GOT3 (cell line): ENCODE measurements at regions not wholly inside any gene's neighbourhood (a gene's known extent, or its start where the extent isn't known, plus 50 kb on each side); places are given as distances from the start of the nearest gene placed in this dataset.

ENCODE experiments used
- DNase-seq: peaks from one replicate; lab custom pipeline; 2025; ENCODE audit warnings: mixed read lengths; lab: John Stamatoyannopoulos, UW

DNA sequence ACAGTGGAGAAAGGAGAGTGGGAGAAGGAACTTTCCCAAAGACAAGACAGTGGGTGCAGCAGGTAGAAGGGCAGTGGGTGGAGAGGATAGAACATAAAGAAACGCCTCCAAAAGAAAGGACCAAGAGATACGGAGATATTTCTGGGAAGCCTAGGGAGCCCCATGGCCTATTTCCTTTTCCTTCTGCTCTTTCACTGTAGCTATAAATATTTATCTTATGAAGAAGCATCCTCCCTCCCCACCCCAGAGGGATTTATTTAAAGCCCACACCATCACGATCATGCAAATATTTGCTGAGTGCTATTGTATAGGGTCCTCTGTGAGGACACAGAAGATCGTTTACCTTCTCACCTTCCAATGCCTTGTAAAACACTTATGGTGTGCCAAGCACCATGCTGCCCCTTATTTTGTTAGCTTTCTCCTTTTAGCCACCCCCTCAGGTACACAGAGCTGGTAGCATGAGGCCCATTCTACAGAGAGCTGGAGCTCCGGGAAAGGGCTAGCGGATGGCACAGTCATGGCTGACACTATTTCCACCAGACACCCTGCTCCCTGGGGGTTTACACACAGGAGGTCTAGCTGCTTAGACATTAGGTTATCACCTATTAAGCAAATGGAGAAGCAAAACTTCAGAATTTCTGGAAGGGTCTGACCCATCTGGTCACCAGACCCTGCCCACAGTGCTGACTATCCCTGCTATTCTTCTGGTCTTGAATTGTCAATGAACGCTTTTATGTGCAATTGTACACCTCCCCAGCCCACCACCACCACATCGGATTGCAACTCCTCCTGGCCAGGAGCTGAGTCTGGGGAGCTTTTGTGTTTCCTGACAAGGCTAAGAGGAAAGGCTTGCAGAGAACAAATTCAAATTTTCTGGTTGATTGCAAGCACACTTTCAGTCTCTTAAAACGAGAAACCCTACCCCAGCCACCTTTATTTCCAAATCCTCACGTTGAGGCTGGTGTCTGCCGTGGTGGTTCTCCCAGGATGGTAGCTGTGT lies 91.8 kb upstream of the KLF7 start:
- DNase-seq: no peak

DNA sequence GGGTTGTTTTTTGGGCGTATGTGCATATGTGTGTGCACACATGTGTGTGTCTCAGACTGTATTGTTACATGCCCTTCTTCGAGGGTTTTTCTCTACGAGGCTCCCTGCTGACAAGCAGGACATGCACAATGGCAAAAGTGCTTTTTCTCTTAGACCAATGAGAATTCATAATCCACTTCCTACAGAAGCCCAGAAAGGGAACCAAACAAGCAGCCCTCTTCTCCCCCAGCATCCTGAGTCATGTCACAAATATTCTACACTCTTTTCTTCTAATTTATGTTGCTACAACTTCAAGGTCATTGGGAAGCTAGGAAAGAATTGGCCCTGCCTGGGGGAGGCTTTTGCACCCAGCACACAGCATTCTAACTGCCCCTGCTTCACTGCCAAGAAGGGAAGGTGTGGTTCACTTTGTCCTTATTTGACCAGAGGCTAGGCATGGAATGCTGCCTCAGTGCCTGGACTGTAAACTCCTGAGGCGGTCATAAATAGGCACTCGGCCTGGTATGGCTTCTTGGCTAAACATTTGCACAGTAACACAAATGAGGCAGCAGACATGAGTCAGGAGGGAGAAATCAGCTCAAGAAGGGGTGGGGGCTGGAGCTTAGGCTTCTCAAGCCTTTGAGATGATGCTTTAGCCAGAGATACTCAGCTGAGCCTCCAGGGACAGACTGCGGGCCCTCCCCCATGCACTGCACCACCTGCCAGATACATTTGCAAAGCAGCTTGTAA lies 92.7 kb upstream of the KLF7 start:
- peak; percentile 48 for DNase-seq

DNA sequence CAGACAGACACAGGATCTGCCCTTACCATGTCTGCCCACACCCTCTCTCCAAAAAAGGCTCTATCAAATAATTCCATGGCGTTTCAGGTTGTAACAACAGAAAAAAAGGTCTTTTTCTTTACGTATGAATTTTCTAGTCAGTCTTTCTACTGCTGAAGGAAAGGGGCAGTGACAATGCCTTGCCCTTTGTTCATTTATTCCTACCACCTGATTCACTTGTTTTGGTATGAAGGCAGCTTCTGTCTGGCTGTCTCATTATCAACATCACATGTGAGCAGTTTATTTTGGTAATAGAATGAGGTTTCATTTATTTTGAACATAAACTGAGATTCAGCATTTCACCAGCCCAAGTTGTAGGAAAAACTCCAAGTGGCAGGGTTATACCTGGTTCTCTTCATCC lies 94.3 kb upstream of the KLF7 start:
- DNase-seq: no peak

- no peak for DNase-seq
Observed at GRCh38 chr2:207260947-207261346, 95.2 kb upstream of the KLF7 start.

- DNase-seq: no peak
Observed at GRCh38 chr2:207264310-207264709, 98.6 kb upstream of the KLF7 start.

- DNase-seq: no peak
Observed at GRCh38 chr2:207265332-207265731, 99.6 kb upstream of the KLF7 start.

GRCh38 chr2:207265869-207266268 lies 100.1 kb upstream of the KLF7 start:
- DNase-seq: no peak

GRCh38 chr2:207266648-207267047 lies 100.9 kb upstream of the KLF7 start:
- DNase-seq: no peak

- DNase-seq: no peak
Observed at GRCh38 chr2:207269038-207269437, 103.3 kb upstream of the KLF7 start.

GRCh38 chr2:207274530-207275189 lies 108.9 kb upstream of the KLF7 start:
- no peak for DNase-seq

DNA sequence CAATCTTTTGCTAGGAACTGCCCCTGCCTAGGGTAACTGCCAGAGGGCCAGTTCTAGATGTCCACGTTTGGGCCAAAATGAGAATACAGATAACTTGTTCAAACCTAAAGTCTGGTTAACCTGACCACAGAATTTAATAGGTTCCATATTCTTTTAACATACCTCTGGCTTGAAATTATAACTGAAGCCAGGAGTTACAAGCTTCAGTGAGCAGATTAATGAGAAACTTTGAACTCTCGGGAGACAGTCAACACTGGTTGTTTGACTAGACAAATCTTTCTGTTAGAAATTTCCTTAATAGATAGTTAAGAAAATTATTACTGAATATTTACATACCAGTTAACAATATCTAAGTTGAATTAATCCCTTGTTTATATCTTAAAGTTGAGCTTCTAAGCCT lies 110.0 kb upstream of the KLF7 start:
- DNase-seq: no peak

GRCh38 chr2:207276248-207276647 lies 110.5 kb upstream of the KLF7 start:
- no peak for DNase-seq

GRCh38 chr2:207276858-207277257 lies 111.1 kb upstream of the KLF7 start:
- no peak for DNase-seq

DNA sequence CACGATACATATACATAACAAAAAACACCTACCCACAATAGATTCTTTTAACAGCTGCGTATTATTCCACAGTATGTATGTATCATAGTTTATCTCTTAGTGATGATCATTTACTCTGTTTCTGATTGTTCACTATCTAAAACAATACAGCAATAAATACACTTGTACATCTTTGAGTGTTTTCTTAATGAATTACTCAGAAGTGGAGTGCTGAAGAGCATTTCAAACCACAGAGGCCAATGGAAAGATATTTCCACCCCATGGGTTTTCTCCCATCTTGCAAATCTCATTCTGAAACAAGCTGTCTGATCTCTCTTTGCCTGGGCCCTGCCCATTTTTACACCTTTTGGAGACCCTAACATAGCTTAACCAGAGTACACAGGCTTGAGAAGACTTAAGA lies 113.8 kb upstream of the KLF7 start:
- DNase-seq: no peak

DNA sequence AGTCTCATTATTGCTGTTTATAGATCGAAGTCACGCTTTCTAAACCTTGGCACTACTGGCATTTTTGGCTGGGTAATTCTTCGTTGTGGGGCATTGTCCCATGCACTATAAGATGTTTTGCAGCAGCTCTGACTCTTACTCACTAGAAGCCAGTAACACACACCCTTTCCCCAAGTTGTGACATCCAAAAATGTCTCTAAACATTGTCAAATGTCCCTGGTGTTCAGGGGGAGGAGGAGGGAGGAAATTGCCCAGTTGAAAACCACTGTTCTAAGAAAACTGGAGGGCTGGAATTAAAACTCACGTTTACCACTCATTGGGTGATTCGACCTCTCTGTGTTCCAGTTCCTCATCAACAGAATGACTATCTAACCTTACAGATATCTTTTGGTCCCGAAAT lies 115.7 kb upstream of the KLF7 start:
- no peak for DNase-seq

DNA sequence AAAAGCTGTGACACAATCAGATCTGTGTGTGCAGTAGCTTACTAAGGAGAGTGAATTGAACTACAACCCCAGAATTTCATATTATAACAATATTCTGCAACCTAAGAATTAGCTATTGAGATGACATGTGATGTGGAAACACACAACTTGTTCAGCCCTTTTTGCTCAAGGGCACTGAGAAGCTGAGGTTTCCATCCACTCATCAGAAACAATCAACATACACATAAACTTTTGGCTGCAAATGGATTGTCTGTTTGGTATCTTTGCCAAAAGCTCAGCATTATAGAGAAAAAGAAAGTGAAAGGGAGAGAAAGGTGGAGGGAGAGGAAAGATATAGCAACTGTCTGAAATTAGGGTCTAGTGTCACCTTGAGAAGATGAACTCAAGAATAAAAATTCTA lies 117.2 kb upstream of the KLF7 start:
- DNase-seq: no peak

DNA sequence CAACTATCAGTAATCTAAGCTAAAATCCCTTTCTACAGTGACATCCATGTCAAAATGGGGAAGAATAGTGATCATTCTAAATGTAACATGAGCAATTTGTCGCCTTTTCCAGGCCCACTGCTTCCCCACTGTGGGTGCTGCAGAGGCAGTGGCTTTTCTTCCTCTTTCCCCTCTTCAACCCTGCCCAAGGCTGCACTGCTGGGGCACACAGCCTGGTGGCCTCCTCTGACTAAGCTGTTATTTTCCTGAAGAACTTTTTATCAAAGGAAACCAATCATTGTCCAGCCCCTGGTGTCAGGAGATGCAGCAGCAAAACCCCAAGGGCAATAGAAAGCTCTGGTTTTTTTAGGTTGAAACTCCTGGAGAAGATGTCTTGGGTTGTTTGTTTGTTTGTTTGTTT lies 117.6 kb upstream of the KLF7 start:
- DNase-seq: no peak

DNA sequence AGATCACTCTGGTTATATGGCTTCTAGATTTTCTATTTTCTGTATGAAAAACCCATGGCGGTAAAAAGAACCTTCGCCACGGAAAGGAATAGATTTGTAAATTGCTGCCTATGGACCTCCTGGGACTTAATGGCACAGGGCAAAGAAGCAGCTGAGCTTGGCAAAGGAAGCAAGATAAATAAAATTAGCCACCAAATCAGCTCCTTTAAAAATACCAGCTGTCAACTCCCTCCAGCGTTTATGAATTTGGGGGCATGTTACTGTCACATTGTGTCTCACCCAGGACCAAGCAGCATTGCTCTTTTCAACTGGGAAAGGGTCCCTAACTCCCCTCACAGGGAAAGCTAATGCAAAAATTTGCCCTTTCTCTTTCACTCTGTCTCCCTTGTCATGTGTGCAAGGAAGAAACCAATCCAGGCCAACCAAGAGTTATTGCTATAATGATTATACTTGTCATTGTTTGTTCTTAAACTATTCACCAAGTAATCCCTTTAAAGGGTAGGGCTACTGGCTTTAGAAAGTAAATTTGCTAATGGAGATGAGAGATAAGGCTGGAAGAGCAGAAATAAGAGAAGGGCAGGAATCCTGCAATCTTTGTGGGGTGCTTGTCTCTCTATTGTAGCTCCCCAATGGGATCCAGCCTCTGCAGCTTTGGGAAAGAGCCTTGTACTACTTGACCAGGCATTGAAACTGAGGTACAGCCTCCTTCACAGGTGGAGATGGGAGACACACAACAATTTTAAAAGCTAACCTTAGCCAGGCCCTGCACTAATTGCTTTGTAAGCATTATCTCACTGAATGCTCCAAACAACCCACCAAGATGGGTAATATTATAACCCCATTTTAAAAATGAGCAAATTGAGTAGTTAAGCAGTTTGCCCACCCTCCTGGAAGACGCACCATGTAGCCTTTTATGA lies 119.1 kb upstream of the KLF7 start:
- no peak for DNase-seq

DNA sequence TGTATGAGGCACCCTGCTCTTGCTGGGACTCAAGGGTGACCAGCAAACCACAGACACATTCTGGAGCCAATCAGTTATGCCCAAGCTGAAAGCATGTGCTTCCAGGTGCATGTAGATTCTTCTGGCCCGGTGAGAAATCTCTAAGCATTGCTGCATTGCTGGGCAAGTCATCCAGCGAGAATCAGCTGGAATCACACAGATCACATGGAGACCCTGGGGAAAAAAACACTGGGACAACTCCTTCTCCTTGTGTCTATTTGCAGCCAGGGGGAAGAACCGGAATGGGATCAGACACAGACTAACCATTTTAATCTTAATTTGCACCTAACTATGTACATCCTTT lies 119.7 kb upstream of the KLF7 start:
- DNase-seq: no peak

DNA sequence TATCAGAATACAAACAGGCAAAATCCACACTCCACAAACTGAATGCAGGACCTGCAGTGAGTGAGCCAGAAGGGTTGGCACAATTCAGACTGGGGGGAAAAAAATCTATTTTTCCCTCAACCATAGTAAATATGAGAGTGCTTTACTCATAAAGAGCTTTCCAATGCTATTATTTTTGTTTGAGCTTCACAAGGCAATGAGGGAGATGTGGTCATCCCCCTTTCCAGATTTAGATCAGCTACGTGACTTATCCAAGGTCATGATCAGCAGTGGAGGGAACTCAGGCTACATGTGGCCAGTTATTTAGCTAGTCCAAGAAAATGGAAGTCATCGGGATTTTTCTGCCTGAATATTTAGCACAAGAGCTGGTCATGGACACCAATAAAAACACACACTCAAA lies 120.4 kb upstream of the KLF7 start:
- DNase-seq: no peak

DNA sequence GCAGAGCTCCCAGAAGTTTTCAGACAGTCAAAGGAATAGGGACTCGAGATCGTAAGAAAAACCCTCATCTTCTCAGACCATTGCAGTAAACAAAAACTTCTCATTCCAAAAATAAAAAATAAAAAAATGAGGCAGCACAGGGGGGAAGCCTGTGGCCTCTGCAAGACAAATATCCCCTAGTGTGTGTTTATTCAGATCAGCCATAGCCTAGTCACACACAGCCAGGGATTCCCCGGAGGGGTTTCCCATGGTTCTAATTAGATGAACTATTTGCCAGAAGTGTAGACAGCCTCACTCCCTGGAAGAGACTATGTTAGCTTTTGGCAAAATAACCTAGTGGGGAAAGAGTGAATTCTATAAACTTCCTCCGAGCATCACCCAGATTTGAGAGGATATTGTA lies 122.9 kb upstream of the KLF7 start:
- no peak for DNase-seq
